Renal cortex interstitium (tissue), 11 donors: ENCODE measurements at regions not wholly inside any gene's neighbourhood (a gene's known extent, or its start where the extent isn't known, plus 50 kb on each side); places are given as distances from the start of the nearest gene placed in this dataset.
"Not testable (repeated sequence)": the region's sequence is repeated elsewhere in the genome, so short reads cannot be mapped to it uniquely, and the experiment has no call there.

ENCODE experiments used
- DNase-seq, 11 donors: peaks; one replicate each; pipeline ENCODE4 v3.0.0-alpha.2; 2013; ENCODE audit warnings: low read depth in 9 of 11, low spot score in 4 of 11; ENCODE audit errors: extremely low read depth in 1 of 11

DNA sequence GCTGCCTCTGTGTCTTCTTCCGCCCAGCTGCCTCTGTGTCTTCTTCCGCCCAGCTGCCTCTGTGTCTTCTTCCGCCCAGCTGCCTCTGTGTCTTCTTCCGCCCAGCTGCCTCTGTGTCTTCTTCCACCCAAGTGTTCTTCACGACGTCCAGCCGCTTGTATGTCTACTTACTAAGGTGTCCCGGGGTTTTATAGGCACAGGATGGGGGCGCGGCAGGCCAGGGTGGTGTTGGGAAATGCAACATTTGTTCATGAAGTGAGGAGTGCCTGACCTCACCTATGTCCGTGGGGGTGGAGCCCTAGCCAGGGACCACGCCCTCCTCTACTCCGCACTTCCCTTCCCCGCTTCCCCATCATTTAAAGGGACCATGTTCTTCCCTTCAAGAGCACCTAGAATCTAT, 364.5 kb upstream of the KLF6 start:
- not testable (repeated sequence) for DNase-seq

DNA sequence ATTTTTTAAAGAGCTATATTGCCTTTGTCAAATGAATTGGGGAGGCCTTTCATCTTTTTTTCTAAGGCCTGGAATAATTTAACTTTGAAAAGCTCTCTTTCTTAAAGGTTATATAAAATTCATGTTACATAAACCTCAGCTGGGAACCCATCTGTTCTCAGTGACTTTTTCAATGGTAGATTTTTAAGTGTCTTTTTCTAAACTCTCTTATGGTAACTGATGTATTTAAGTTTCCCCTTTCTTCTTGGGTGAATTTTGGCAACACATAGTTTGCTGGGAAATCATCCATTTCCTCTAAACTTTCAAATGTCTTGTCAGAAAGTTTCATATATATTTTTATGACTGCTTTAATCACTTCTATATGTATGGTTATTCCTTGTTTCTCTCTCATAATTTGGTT, 362.2 kb upstream of the KLF6 start:
- DNase-seq: no peak

DNA sequence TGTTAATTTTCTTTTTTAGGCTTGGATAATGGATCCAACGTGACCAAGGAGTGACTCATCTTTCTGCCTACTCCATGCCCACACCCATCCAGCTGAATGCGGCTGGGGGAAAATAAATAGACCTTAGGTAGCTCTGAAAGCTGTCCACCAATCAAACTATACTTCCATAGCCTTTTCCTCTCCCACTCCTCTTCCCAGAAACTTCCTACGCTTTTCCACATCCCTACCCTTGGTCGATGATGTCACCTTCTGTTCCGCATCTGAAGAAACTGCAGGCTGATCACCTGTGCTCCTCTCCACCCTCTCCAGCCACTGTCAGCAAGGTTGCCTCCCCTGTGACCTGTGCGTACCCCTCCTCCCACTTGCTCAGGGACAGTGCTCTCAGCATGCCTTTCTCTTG, 359.8 kb upstream of the KLF6 start:
- DNase-seq: no peak

DNA sequence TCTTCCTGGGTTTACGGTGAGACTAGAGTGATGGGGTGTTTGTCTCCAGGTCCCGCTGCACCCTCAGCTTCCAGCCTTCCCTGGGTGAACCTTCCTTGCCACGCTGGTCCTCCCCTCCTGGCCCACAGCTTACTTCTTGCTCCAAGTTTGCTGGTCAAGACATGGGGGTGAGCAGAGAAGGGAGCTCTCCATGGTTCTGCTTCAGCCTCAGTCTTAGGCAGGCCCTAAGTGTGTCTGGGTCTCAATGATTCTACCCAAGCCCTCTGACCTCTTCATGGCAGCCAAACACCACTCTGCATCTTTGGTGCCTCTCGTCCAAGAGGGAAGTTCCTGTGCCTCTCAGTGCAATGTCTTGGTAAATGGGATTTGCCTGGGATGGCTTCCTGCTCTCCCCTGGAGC, 356.5 kb upstream of the KLF6 start:
- DNase-seq: no peak

DNA sequence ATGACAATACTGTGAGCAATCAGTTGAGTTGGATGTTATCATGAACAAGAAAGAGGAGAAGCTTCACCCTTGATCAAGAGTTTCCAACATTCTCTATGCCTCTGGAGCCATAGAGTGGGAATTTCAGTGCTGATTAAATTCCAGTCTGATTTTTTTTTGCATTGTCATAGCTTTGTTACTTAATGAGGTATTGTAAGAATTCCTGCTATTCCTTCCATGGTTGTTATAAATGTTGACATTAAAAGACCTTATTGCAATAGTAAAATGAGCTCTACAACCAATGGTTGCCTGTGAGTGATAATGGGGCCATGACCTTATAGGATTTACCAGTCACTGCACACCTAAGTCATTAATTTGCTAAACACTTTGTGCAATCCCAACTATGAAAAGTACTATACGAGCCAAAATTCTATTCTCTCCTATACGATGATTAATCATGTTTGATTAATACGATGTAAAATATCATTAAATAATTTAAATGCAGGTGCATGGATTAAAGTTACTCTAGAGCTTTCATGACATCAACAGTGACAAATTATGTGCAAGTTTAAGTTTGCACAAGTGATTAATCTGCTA, 353.2 kb upstream of the KLF6 start:
- no peak for DNase-seq

DNA sequence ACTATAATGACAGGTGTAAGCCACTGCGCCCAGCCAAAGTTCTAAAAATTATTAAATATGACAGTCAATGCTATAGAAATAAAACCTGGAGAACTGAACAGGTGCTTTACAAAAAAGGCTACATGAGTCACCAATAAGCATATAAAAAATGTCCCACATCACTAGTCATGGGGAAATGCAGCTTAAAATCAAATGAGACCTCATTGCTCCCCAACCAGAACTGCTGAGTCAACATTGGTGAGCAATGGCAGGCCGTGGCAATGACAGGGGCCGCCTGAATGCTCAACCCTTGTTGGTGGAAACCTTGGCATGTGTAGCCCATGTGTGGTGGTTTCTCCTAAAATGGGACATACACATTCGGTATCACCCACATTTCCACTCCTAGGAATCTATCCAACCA, 352.3 kb upstream of the KLF6 start:
- no peak for DNase-seq

DNA sequence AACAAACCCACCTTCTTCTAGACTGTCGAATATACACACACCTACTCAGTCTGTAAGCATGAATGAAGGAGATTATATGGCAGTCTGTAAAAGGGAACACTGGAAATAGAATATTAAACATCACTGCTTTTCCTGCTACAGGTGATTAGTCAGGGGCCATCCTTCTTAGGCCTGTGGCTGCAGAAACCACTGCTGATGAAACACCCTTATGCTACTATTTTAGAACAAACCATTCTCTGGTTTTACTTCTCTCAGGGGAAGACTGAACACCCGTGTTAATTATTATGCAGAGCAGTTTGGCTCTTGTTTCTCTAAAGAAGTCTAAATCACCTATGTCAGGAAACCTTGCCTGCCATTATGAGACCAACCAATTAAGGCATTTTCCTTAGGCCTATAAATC, 351.1 kb upstream of the KLF6 start:
- no peak for DNase-seq

DNA sequence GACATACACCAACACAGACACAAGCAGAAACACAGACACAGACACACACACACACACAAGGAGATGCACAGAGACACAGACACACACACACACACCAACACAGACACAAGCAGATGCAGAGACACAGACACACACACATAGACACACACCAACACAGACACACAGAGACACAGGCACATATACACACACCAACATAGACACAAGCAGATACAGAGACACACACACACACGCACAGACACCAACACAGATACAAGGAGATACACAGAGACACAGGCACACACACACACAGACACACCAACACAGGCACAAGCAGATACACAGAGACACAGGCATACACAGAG, 347.2 kb upstream of the KLF6 start:
- no peak for DNase-seq

DNA sequence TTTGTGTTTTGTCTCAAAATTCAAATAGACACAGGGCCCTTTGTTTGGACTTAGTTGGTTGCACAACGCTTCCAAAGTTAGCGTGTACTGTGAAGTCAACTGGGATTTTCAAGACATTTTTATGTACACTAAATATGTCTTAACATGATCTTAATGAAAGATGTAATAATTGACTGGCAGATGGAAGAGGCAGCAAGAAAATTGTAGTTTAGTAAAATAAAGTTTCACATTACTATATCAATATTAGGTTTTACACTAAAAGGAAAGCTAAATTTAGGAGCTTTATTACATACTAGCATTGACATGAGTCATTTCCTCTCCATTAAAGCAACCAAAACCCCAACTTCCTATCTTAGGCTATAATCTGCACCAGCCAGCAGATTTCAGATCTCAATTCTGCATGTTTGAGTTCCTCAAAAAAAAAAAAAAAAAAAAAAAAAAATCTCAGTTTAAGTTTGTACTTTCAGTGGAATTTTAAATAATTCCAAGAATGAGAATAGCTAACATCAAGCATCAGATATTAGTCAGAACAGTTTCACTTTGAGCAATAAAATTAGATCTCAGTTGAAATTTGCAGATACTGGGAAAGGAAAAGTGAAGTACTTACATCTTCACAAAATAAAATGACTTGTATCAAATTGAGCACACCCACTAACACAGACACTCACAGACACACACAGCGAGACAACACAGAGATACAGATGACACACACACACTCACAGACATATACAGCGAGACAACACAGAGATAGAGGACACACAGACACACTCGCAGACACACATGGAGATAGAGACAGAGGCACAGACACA, 346.6 kb upstream of the KLF6 start:
- DNase-seq: peak in 1 of 11 donors; percentile 9

DNA sequence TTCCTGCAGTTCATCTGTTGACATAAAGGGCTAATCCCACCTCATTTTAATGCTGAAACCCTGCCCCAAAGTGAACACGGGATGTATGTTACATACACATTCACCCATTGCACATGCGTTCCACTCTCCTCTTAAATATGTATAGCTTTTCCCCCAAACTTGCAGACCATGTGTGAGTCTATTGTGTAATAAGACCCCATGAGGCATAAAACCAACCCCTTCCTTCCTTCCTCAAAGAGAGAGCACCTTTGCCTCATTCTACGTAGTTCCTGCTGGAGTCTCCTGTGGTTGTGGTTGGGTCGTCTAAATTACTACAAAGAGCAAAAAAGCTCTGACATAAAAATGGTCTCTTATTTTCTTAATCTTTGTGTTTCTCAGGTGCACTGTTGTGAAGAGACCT, 345.7 kb upstream of the KLF6 start:
- DNase-seq: no peak

DNA sequence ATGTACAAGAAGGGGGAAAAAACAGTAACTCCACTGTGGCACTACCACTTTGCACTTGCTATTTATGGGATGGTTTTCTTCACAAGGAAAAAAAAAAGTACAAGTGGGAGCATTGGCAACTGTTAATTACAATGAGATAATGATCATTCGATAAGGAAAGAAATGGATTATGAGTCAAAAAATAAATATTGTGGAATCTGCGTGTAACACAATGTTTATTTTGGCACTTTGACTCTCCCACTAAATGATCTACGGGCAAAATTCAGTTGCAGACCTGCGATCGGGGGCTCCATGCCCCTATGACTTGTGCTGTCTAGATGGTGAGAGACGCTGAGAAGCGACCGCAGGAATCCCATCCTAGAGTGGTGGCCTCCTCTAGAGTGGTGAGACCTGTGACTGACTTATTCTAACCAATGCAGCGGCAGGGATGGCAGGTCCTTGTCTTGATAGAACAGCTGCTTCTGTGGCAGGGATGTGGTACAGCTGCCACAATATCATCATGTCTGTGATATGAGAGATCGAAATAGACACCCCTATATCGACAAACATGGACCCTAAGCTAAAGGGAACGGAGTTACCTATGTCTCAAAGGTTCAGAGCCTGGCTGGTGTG, 345.0 kb upstream of the KLF6 start:
- no peak for DNase-seq

DNA sequence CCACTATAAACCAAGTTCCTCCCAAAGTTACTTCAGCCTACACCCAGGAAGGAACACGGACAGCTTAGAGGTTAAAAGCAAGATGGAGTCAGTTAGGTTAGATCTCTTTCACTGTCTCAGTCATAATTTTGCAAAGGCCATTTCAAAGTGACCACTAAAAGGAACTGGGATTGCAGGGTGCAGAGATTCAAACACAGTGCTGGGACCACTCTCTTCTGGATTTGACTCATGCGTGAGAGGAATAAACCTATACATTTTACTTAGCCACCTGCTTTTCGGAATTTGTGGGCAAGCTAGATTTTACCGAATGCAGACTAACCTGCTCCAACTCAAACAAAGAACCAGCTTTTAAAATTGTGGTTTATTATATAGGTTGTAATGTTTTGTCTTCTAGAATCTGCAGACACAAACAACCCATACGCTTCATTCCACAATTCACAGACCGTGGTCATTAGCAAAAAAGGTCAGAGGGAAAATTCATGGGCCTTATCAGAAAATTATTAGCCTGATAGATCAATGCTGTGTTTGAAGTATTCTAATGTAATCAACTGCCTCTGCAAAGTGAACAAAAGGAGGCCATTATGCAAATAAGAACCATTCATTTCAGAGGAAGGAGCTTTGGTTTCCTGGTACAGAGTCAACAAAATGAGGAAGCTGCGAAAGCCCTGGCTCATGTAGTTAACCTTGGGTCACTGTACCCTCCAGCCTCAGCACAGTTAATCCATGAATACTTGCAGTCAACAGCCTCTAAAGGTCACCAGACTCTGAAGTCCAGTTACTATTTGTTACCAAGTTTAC, 342.7 kb upstream of the KLF6 start:
- DNase-seq: no peak

DNA sequence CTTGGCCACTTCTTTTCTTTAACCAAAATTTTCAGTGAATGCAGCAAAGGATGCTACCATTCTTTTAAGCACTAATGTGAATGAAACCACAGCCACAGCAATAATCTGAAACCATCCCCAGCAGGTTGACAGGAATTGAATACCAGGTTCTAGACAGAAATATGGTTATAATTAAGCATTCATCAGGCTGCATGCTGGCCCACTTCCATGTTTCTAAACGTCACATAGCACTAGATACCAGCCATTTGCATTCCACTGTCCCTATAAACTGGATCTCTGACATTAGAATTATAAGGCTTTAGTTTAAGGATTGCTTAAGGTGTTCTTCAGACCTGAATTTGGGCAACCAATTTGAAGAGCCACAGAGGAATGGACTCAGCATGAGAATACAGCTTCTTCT, 340.8 kb upstream of the KLF6 start:
- DNase-seq: no peak

DNA sequence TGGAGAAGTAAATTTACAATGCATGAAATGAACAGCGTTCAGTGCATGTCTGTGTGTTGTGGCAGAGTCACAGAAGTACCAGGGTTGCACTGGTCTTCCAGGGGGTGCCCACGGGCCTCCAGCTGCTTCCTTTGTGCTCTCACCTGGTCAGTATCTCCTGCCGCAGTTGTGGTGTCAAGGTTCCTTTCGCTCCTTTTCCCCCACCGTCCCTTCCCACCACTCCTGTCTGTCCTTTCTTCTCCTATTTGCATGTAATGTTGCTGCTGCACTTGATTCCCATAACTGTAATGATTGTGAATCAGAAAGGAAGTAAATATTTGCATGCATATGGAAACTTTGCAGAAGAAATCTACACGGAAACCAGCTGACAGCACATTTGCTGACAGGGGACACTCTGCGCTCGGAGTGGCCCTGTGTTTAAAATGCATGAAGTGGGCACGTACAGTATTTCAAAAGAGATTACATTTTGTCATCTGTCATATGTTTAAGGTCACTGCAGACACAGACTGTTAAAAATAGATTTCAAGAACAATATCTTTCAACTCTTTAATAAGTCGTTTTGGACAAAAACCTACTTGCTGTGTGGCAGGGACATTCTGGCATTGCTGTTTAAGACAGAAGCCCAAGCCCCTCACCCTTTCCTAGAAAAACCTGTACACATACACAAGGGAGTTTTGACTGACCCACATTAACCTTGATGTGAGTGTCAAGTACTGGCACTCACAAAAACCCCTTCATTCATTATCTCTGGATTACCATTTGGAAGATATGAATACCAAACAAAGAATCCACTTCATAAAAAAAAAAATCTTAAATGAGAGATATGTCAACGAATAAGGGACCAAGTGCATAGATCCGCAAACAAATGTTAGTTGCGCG, 336.7 kb upstream of the KLF6 start:
- DNase-seq: no peak

DNA sequence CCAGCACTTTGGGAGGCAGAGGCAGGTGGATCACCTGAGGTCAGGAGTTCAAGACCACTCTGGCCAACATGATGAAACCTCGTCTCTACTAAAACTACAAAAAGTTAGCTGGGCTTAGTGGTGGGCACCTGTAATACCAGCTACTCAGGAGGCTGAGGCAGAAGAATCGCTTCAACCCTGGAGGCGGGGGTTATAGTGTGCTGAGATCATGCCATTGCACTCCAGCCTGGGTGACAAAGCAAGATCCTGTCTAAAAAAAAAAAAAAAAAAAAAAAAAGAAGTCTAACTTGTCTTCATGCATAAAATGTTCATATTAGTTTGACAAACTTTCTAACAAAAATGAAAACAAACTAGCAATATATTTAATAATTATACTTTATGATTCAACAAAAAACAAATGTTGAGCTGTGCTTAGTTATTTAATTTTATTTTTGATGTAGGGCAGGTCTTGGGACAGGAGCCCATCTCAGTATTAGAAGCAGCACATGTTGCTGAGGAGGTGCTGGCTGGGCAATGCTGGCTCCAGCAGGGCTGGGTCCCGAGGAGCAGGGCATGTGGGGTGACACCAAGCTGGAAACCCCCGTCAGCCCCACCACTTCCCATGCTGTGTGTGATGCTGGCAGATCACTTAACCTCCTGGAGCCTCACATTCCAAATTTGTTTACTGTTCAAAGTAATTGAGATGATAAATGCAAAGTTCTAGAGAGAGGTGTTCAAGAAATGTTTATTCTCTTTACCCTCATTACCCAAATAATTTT, 335.3 kb upstream of the KLF6 start:
- no peak for DNase-seq

DNA sequence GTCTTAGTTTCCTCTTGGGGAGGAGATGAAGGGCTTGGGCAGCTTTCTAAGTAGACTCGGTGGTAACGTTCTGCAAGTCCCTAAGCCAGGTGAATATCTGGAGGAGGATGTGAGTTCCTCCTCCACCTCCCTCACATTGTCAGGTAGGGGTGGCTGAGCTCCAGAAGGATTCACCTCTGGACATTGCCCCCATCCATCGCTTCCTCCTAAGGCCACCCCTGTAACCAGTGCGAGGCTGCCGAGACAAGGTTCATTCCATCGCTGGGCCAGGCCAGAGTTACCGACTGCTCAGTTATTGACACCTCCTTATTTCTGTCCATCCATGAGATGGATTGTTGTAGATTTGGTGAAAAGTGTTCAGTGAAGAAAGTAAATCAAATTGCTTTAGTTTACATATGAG, 334.1 kb upstream of the KLF6 start:
- no peak for DNase-seq

DNA sequence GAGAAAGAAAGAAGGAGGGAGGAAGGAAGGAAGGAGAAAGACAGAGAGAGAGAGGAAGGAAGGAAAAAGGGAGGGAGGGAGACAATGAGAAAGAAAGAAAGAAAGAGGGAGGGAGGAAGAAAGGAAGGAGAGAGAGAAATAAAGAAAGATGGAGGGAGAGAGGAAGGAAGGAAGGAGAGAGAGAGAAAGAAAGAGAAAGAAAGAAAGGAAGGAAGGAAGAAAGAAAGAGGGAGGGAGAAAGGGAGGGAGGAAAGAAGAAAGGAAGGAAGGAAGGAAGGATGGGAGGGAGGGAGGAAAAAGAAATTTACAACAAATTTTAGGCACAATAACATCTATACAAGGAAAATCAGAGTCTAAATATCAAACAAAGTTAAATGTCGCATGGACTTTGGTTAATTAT, 332.6 kb upstream of the KLF6 start:
- no peak for DNase-seq

DNA sequence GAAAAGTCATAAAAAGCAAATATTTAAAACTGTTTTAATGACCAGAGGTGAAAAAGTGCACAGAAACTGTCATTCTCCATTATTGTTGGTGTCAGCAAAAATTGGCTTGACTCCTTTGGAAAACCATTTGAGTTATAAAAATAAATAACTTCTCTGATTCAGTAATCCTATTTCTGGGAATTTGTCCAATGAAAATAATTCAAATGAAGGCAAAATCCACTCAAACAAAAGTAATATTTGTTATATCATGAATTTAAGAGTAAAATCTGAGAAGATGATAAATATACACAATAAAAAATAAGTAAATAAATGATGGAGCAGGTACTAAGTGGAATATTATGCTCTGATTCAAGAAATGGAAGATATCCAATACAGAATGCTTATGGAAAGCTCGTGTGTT, 326.6 kb upstream of the KLF6 start:
- peak in 1 of 11 donors; percentile 8 for DNase-seq
